ENCODE measurements at regions not wholly inside any gene's neighbourhood (a gene's known extent, or its start where the extent isn't known, plus 50 kb on each side); places are given as distances from the start of the nearest gene placed in this dataset.

DNA sequence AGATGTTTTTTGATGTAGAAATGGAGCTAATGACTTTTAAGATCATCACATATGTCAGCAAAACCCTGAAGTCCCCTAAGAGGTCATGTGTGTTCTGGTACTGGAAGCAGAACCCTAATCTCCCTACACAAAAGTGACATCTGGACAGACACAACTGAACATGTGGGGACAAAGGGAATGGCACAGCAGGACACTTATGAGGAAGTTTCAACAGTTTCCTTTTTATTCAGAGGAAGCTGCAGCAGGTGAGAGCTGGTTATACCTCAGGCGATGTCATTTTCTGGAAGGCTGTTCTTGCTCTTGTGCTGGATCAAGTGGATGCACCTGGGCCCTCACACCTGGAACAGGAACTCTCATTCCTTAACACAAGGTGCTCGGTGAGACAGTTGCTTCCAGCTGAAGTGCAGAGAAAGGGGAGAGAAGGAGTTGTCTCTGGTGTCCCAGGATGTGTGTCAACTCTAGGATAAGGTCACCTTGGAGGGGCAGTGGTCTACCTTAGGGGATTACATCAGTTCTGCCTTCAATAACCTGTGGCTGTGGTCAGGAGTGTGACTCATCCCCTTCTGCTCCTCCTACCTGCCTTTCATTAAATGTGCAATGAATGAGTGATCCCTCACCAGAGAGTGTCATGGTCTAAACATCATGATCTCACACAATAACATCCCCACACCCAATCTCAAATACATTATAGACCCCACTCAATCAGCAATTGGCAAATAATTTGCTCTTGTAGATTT, 463.4 kb downstream of the TMEM121 start:
- TF ChIP-seq CTCF (IDR thresholded peaks at IDR 0.05) (no peak), ZFX (IDR thresholded peaks at IDR 0.05; ENCODE audit: borderline replicate concordance) (no peak)

Measured in 22Rv1 (cell line).